NCI-H1105 (cell line): ENCODE measurements at regions not wholly inside any gene's neighbourhood (a gene's known extent, or its start where the extent isn't known, plus 50 kb on each side); places are given as distances from the start of the nearest gene placed in this dataset.

Experiments
- DNase-seq: peaks from one replicate; lab custom pipeline; 2025; lab: John Stamatoyannopoulos, UW

DNA sequence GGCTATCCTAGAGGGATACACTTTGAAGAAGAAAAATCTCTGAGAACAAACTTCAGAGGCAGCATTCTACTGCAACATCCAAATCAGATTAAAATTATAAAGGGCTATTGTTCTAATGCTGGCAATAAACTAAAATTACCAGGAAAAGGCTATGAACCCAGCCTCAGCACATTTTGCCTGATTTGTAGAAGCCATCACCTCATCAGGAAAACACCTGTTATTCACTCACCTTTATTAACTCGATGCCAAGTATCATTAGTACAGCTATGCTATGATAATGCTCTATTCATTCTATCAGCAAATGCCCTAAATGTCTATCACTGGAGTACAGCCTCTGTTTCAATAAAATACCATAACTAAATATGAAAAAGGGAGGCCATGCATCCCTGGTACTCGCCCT, 510.2 kb downstream of the RASEF start:
- DNase-seq, result no peak

DNA sequence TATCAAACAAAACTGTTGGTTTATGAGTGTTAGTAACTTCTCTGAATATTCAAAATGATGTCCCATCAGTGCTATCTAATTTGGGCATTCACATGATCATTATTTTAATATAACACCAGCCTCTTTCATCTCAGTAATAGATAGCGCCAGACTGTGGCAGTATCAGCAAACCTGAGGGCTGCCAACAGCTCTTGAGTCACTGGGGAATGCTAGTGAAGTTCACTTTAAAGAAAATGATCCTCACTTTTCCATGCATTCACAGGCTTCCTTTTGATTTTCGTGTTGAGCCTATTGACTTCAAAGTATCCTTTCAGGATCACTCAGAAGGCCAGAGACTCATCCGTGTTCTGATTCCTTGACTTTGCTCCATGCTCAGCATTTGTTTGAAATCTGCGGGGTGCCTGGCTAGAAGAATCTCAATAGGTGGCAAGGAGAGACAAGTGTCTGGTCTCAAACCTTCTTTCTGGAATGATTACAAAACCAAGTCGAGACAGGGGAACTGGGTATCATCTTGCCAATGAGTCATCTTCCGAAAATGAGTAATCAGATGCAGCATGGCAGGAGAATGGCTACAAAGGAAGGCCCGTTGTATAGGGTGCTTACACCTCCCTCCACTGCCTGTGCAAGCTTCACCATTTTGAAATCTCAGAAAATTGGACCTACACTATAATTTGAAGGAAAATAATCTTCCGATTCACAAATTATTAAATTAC, 509.1 kb downstream of the RASEF start:
- no peak for DNase-seq

DNA sequence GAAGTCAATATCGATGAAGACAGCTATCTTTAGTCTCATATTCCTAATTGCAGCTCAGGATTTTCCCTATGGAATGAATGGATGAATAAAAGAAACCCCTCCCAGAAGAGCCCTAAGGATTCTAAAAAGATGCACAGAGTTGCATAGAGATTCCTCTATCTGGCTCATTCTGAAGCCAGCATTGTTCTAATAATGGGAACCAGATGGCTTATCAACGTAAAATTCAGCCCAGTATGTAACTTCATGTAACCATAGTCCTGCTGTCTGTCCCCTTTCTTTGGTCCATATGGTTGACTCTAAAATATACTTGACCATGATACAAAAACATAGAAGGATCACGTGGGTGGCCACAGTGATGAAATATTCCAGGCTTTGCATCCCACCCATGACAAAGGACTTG, 508.6 kb downstream of the RASEF start:
- no peak for DNase-seq

DNA sequence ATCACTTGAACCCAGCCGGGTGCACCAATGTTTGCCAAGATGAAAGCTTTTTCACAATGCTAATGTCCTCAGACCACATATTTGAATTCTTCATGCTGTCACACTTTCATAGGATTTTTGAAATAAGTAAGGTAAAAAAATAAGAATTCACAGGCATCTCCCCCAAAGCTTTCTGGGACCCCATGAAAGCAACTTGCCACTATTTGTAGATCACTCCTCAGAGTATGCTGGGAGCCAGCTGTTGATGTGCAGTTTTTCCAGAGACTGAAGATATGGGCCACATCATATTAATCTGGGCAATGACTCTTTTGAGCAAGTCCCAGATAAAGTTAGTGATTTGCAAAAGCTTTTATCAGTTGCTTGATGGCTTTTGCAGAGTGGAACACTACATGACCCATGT, 507.9 kb downstream of the RASEF start:
- DNase-seq, result no peak

DNA sequence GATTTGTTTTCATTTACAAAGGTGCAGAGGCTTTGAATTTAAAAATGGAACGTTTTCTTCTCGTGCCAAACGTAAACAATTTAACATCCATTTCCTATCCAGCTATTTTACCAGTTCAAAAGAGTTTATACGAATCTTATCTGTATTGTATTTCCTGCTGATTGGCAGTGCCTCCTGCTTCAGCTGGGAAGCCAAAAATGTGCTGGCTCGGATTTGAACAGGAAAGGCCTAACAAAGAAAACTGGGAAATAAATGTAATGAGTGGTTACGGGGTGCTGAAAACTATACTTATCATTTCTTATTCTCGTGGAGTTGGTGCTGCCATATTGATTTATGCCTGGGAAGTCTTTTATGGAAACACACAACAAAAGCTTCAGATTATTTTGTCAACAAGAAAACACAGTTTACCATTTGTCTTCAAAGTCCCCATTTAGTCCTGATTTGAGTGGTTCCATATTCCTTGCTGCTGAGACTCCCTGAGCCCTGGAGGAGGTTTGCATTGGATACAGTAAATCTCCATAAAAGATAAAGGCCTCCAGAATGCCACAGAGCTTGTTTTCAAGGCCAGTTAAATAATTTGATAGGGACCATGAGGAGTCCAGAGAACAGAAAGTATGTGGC, 507.4 kb downstream of the RASEF start:
- DNase-seq, result no peak

DNA sequence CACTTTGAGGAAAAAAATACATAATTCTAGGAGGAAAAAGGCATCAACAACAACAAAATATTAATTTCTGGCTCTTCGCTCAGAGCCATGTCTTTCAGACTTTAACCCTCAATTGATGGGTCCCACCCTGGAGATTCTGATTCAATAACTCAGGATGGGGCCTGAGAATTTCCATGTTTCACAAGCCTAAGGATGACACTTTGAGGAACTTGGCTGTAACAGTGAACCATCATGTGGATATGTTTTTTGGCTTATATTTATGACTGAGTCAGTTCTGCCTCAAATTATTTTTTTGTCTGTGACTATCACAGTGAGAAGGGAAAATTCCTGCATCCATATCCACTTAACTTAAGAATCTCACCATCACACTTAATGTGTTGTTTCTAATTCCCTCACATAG, 504.6 kb downstream of the RASEF start:
- no peak for DNase-seq

DNA sequence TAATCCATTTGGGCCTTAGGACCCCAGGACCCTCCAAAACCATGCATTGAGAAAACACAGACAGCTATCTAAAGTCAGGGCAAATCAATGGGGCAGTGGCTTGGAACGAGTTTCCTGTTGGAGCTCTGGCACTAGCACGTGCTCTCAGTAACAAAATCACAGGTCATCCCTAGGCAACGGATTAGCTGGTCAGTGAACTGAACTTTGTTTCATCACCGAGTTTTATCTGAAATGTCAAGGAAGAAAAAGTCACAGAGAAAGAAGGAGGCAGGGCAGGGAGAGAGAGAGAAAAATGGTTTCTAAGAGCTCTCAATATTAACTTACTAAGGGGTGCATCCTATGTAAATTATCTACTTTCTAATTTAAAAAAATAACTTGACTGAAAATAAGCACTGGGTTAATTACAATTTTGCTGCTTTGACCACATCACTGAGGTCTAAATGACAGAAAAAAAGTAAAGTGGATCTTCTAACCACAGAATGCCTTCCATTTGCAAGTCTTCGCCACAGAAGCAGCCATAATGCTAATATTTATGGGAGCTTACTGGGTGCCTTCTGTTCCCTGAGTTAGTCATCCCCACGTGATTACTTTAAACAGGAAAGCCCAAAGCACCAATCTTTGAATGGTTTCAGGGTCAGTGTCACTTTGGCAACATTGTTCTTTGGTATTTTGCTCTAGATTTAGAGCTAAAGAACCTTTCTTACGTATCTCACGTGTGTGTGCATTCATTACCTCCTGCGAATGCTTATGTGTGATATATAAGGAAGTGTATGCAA, 503.9 kb downstream of the RASEF start:
- no peak for DNase-seq

DNA sequence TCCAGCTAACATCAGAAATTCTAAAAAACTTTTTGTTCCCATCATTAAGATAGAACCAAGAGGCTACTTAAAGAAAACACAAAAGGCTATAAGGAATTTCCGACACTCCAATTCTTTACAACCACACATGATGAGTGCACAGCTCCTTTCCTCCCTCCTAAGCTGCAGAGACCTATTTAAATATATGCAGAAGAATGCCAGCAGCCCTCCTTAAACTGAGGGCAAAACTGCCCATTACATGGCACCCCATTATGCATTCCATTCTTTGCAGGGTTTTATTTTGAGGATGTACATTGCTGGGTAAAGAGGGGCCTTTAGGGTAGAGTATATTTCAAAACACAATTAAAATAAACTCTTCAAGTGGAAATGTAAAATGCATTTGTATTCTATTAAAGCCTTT, 502.9 kb downstream of the RASEF start:
- no peak for DNase-seq

DNA sequence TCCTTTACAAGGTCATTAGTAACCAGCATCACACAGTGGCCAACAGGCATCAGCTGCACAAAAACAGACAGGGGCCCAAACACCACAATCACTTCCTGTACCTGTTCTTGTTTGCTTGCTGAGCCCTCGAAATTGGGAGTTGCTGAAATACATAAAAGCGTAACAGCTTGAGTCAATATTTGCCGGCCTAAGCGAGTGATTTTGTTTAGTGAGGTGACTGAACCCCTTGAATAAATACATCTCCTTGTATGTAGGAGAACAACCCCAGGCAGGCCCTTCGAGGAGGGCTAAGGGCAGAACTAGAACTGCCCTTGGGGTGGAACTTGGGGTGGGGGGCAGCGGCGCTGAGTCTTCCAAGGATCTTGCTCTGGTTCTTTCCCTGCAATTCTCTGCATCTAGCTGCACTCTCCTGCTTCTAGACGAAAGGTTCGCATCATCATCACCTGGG, 502.5 kb downstream of the RASEF start:
- no peak for DNase-seq

DNA sequence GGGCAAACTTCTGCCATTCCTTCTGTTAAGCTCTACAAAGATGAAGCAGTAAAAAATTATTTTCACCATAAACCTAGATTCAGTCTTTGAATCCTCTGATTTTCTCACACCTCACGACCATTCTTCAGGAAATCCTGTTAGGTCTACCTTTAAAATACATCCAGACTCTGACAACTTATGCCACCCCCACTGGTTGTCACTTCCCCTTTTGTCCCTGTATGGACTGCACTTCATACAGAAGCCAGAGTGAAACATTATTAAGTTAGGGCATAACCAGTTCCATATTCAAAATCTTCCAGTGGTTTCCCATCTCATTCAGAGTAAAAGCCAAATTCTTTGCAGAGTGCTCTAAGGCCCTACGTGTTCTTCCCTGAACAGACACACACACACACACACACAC, 499.8 kb downstream of the RASEF start:
- no peak for DNase-seq

DNA sequence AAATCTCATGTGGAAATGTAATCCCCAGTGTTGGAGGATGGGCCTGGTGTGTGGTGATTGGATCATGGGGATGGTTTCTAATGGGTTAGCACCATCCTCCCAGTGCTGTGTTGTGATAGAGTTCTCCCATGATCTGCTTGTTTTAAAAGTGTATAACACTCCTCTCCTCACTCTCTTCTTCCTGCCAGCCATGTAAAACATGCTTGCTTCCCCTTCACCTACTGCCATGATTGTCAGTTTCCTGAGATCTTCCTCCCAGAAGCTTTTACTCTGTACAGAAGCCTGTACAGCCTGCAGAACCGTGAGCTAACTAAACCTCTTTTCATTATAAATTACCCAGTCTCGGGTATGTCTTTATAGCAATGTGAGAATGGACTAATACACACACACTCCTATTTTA, 499.1 kb downstream of the RASEF start:
- no peak for DNase-seq

DNA sequence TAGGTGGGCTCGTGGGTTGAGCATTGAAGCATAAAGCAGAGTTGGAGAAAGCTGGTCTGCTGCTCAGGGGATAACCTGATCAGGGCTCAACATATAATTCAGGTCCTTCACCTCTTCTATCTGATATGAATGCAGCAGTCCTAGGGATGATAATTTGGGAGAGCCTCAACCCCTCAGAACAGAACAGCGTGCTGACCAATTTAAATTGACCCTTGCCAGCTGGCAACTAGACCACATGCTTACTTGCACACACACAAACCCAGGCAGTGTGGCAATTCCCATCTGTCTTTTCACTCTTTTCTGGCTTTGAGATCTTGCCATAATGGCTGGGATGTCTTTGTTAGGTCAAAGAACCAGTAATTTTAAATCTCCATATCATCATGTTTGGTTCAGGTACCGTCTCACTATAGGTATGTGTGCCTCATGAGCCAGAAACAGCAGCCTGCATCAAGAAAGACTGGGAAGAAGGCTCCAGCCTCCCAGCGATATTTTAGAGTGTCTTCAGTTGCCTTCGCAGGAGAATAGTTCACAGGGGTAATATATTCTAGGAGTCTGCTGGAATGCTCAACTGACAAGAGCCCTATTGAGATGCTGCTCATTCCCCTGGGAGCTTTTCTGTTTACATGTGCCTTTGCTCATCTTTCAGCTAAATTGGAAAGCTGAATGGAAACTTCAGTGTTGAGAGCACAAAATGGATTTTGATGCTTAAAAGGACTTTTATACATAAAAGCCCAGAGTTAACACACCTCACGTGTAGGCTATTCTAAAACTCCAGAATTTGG, 497.6 kb downstream of the RASEF start:
- no peak for DNase-seq

DNA sequence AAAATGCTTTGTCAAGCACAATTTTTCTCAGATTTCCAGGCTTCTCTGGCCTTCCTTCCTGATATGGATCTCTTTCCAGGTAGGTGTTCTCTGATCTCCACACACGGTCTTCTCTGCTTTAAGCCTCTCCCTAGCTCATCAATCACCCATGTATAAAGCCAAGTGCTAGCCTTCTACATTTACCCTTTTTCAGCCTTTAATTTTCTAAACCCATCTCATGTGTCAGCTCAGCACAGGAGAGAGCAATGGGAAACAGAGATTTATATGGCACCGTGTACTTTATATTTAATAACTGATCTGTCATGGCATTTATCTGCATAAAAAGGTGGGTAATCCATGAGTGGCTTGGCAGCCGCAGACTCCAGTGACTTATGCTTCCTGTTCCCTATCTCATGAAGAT, 495.0 kb downstream of the RASEF start:
- DNase-seq, result no peak

DNA sequence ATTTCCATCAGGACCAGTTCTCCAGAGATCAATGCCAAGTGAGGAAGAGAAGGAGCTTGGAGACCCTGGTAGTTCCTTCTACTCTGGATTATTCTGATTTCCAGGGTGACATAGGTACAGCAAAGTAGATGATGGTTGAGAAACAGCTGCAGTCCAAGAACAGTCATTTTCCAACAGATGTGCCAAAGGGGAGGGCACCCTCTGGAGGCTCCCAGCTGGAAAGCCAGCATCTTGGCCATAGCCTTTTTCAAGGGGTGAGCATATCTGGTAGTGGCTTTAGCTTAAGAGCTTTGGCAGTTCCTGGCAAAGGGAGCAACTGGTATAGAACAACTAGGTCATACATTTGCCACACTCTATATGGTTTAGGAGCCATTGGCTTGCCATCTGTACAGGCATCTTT, 492.7 kb downstream of the RASEF start:
- DNase-seq, result no peak

DNA sequence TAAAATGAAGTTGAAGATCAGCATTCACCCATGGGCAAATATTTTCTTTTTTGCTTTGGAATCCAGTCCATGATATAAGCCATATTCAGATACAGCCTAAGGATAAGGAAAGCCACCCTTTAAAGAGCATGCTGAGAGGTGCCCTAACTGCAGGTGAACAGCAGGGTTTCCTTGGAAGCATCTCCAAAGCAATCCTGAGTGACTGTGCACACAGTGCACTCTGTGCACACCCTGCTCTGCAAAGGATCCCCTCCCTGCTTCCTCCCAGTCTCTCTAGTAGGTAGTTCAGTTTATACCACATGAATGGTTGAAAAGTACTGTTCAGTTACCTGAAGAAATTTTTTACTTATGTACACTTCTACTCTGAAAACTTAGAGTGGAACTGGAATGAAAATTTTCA, 491.4 kb downstream of the RASEF start:
- DNase-seq, result no peak

DNA sequence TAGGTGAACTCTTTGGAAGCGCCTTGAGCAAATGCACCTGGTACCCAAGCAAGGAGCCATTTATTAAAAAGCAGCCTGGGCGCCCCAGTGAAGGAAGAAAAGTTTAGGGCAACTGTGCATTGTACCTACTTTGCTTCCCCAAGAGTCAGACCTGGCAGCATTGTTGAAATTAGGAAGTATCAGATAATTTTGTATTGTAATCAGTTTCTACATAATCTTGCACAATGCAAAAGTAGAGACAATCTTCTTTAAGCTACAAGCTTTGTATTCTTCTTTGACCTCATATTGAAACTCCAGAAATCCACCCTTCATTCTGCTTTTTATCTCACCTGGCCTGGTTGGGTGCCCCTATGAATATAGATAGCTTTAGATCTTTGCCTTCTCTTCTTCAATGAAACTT, 490.8 kb downstream of the RASEF start:
- no peak for DNase-seq

DNA sequence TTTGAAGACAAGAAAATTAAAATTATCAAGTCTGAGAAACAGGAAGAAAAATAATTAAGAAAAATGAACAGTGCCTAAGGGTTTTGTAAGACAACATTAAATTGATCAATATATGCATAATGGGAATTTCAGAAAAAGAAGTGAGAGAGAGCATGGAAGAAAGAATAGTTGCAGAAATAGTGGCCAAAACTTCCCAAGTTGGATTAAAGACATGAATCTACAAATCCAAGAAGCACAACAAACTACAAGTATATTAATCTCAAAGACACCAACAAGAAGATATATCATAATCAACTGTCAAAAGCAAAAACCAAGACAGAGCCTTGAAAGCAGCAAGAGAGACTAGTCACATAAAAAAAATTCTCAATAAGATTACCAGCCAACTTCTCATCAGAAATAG, 488.0 kb downstream of the RASEF start:
- DNase-seq, result no peak

DNA sequence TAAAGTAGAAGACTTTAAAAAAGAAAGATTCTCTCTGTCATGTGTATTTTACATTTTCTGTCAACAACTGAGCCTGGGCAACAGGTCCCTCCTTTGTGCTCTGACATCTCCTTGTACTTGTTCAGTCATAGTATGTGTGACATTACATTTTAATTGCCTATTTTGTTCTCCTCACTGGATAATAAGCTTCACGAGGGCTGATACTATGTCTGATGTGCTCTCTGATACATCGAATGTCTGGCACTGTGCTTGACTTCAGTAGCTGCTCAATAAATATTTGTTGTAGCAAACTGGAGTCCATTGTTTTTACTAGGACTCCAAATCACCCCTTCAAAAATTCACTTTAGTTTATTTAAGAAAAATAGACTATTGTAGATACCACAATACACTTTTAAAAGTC, 482.0 kb downstream of the RASEF start:
- no peak for DNase-seq

DNA sequence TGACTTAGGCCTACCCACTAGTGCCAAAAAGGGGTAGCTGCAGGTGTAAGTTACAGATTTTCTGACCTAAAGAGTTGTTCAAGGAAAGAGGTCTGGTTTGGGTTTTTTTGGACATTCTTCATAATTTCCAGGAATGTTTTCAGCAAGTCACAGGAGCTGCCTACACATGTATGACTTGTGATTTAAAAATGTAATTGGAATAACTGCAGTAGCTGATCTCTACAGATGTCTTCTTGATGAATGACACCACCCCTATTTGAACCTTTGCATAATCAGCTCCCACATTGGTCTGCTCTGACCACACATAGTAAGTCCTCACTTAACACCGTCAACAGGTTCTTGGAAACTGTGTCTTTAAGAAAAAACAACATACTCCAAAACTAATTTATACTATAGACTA, 481.4 kb downstream of the RASEF start:
- no peak for DNase-seq

DNA sequence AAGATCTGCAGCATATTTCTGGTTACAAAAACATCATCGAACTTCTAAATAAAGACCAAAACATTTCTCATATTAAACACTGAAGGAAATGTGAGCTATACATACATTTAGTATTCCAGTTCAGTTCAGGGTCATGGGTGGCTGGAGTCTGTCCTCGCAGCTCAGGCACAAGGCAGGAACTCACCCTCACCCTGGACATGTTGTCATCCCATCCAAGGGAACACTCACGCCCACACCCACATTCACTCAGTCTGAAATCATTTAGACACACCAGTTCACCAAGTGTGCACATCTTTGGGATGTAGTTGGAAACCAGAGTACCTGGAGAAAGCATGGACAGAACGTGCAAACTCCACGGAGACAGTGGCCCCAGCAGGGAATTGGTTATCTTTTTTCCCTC, 481.0 kb downstream of the RASEF start:
- no peak for DNase-seq

DNA sequence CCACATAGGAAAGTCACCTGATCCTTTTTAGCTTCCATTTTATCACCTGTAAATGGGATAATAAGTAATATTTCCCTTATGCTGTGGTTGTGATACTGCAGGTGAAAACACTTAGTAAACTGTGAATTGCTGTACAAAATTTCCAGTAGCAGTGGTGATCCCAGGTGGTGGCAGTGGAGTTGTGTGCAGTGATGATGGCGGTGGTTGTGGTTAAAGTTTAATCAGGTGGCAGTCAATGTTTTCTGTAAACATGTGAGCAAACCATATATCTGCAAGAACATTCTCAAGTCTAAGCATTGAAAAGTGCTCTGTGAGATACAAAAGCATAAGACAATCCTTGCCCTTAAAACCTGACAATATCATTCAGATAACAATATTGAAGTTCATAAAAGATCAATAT, 480.2 kb downstream of the RASEF start:
- DNase-seq, result no peak

DNA sequence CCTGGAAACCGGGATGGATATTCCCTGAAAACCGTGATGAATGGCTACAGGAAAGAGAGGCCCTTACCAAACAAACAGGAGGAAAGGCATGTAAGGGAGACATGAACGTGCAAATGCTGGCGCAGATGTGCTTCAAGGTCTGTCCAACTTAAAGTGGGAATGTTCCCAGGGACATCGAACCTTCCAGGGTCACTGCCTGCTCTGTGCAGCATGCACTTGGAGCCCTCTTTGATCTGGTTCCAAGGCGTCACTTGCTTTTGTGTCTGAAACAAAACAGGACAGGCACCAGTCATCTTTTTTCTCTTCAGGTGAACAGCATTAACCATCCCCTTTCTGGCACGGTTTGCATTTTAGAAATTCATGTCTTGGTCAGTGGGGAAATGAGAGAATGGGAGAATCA, 479.4 kb downstream of the RASEF start:
- DNase-seq, result no peak
